ENCODE measurements at regions not wholly inside any gene's neighbourhood (a gene's known extent, or its start where the extent isn't known, plus 50 kb on each side); places are given as distances from the start of the nearest gene placed in this dataset.

GRCh38 chr12:67211029-67211428 lies 58.1 kb upstream of the CAND1 start:
- Histone ChIP-seq H4K20me1 (ENCODE audit: insufficient read depth, low read length) (no peaks in the 10 kb centered on the region), H3K9me3 (ENCODE audit: low read length) (no peaks in the 10 kb centered on the region), H2AFZ (ENCODE audit: low read length) (no peak overlapping the region), H3K27me3 (ENCODE audit: control insufficient read depth in 1 of 2, insufficient read depth in 2 of 2, low read length in 2 of 2) (peaks cover 0 to 5% of the 10 kb centered on the region in 2 experiments; a peak in 1 of 5 replicates), H3K9ac (ENCODE audit: insufficient read depth, low read depth, low read length) (no peak overlapping the region), H3K27ac (ENCODE audit: extremely low read length, insufficient read depth, low read length) (no peak overlapping the region), H3K36me3 (replicated peaks in 1 of 2; ENCODE audit: control insufficient read depth in 1 of 2, insufficient read depth in 2 of 2, low read length in 2 of 2) (no peaks in the 10 kb centered on the region), H3K79me2 (ENCODE audit: insufficient read depth, low read length) (no peaks in the 10 kb centered on the region), H3K4me1 (ENCODE audit: insufficient read depth, low read length) (peaks cover 12% of the 10 kb centered on the region), H3K4me3 (replicated peaks in 1 of 3; ENCODE audit: insufficient read depth in 1 of 3, low read depth in 2 of 3, low read length in 3 of 3) (no peak overlapping the region), H3K4me2 (ENCODE audit: low read depth, low read length) (no peak overlapping the region)
- CTCF ChIA-PET (ENCODE audit: low intra/inter-chr PET ratio, low total read pairs): no interaction called here
- 10% methylated on average over 5 of the region's 5 CpGs for WGBS (ENCODE audit: low lambda C conversion rate)
- no TSS peak for BruUV-seq (replicated peaks)
- POLR2A ChIA-PET: no interaction called here
- peak; percentile 80 for ATAC-seq
- DNase-seq (ENCODE audit: low spot score): peak; percentile 32
- in situ Hi-C loops (cut with HindIII; ENCODE audit: extremely low pct_ligation_motif_present, low pct_unique_long_range_greater_than_20kb): loop anchor here (10.0 kb wide), 1 partner anchor 186 kb away; no protein-coding TSS in a partner anchor
- no peak for FAIRE-seq
- intact Hi-C loops (cut with micrococcal nuclease; ENCODE audit: unreplicated experiment): no loop called here
- TF ChIP-seq ZSCAN12 (CRISPR knock-in tag; IDR thresholded peaks at IDR 0.05) (no peak), ZFP36 (IDR thresholded peaks at IDR 0.05; ENCODE audit: borderline replicate concordance, low read depth, low read length, partially characterized antibody) (no peak), XRCC5 (optimal IDR thresholded peaks at IDR 0.05; ENCODE audit: low read length) (no peak), JUND (CRISPR knock-in tag; IDR thresholded peaks at IDR 0.05) (no peak), NRL (CRISPR knock-in tag; IDR thresholded peaks at IDR 0.05; ENCODE audit: borderline replicate concordance) (no peak), KLF6 (CRISPR knock-in tag; IDR thresholded peaks at IDR 0.05) (no peak), ZNF281 (CRISPR knock-in tag; IDR thresholded peaks at IDR 0.05; ENCODE audit: borderline replicate concordance) (no peak), ZBTB40 (IDR thresholded peaks at IDR 0.05) (no peak), ZBTB40 (CRISPR knock-in tag; IDR thresholded peaks at IDR 0.05) (no peak), ELF3 (CRISPR knock-in tag; IDR thresholded peaks at IDR 0.05) (no peak), SOX5 (CRISPR knock-in tag; IDR thresholded peaks at IDR 0.05; ENCODE audit: borderline replicate concordance) (peak; percentile 47; the same call in 1 of the 2 replicates)

All from HepG2 (cell line).